ENCODE measurements at regions not wholly inside any gene's neighbourhood (a gene's known extent, or its start where the extent isn't known, plus 50 kb on each side); places are given as distances from the start of the nearest gene placed in this dataset.

GRCh38 chr11:45024846-45025588, 74.3 kb upstream of the TP53I11 start:
- H3K9me3 ChIP-seq (ENCODE audit: insufficient read depth, low read depth, low read length) = no peaks in the 10 kb centered on the region
- no peak overlapping the region for H3K4me3 ChIP-seq (ENCODE audit: low read length)
- H3K36me3 ChIP-seq (ENCODE audit: insufficient read depth, low read depth, low read length) = no peaks in the 10 kb centered on the region
- peaks cover 15% of the 10 kb centered on the region for H3K4me1 ChIP-seq (ENCODE audit: insufficient read depth, low read length)
- peaks cover 3% of the 10 kb centered on the region; the same call in 1 of the 2 replicates for H3K27me3 ChIP-seq (ENCODE audit: insufficient read depth, low read length)
- no peak overlapping the region for H3K27ac ChIP-seq (ENCODE audit: low read length)
- no peak overlapping the region for H3K9ac ChIP-seq (ENCODE audit: low read depth, low read length)

GRCh38 chr11:45025716-45026492, 75.2 kb upstream of the TP53I11 start:
- no peak overlapping the region for H3K9ac ChIP-seq (ENCODE audit: low read depth, low read length)
- H3K27ac ChIP-seq (ENCODE audit: low read length) = no peak overlapping the region
- peaks cover 3% of the 10 kb centered on the region; the same call in 1 of the 2 replicates for H3K27me3 ChIP-seq (ENCODE audit: insufficient read depth, low read length)
- H3K4me3 ChIP-seq (ENCODE audit: low read length) = no peak overlapping the region
- no peaks in the 10 kb centered on the region for H3K36me3 ChIP-seq (ENCODE audit: insufficient read depth, low read depth, low read length)
- peaks cover 13% of the 10 kb centered on the region for H3K4me1 ChIP-seq (ENCODE audit: insufficient read depth, low read length)
- H3K9me3 ChIP-seq (ENCODE audit: insufficient read depth, low read depth, low read length) = no peaks in the 10 kb centered on the region

GRCh38 chr11:45026835-45027234, 76.2 kb upstream of the TP53I11 start:
- peaks cover 3% of the 10 kb centered on the region; the same call in 1 of the 2 replicates for H3K27me3 ChIP-seq (ENCODE audit: insufficient read depth, low read length)
- no peak overlapping the region for H3K4me3 ChIP-seq (ENCODE audit: low read length)
- H3K27ac ChIP-seq (ENCODE audit: low read length) = no peak overlapping the region
- no peaks in the 10 kb centered on the region for H3K9me3 ChIP-seq (ENCODE audit: insufficient read depth, low read depth, low read length)
- H3K36me3 ChIP-seq (ENCODE audit: insufficient read depth, low read depth, low read length) = no peaks in the 10 kb centered on the region
- H3K9ac ChIP-seq (ENCODE audit: low read depth, low read length) = no peak overlapping the region
- H3K4me1 ChIP-seq (ENCODE audit: insufficient read depth, low read length) = peaks cover 4% of the 10 kb centered on the region; the same call in 1 of the 2 replicates

GRCh38 chr11:45027312-45027711, 76.6 kb upstream of the TP53I11 start:
- H3K36me3 ChIP-seq (ENCODE audit: insufficient read depth, low read depth, low read length) = no peaks in the 10 kb centered on the region
- no peak overlapping the region for H3K27ac ChIP-seq (ENCODE audit: low read length)
- H3K4me1 ChIP-seq (ENCODE audit: insufficient read depth, low read length) = 0 out of 2 replicates have a peak, but pooled peaks cover under 1% of the 10 kb centered on the region
- H3K9me3 ChIP-seq (ENCODE audit: insufficient read depth, low read depth, low read length) = no peaks in the 10 kb centered on the region
- H3K27me3 ChIP-seq (ENCODE audit: insufficient read depth, low read length) = peaks cover under 1% of the 10 kb centered on the region; the same call in 1 of the 2 replicates
- H3K4me3 ChIP-seq (ENCODE audit: low read length) = no peak overlapping the region
- no peak overlapping the region for H3K9ac ChIP-seq (ENCODE audit: low read depth, low read length)

- H3K9me3 ChIP-seq (ENCODE audit: insufficient read depth, low read depth, low read length) = no peaks in the 10 kb centered on the region
- no peak overlapping the region for H3K9ac ChIP-seq (ENCODE audit: low read depth, low read length)
- no peaks in the 10 kb centered on the region for H3K36me3 ChIP-seq (ENCODE audit: insufficient read depth, low read depth, low read length)
- no peak overlapping the region for H3K27ac ChIP-seq (ENCODE audit: low read length)
- H3K27me3 ChIP-seq (ENCODE audit: insufficient read depth, low read length) = no peaks in the 10 kb centered on the region
- H3K4me3 ChIP-seq (ENCODE audit: low read length) = no peak overlapping the region
- no peaks in the 10 kb centered on the region for H3K4me1 ChIP-seq (ENCODE audit: insufficient read depth, low read length)
Observed at GRCh38 chr11:45028911-45029682, 78.4 kb upstream of the TP53I11 start.

GRCh38 chr11:45030778-45031177, 80.1 kb upstream of the TP53I11 start:
- no peaks in the 10 kb centered on the region for H3K9me3 ChIP-seq (ENCODE audit: insufficient read depth, low read depth, low read length)
- H3K27ac ChIP-seq (ENCODE audit: low read length) = no peak overlapping the region
- no peaks in the 10 kb centered on the region for H3K4me1 ChIP-seq (ENCODE audit: insufficient read depth, low read length)
- H3K4me3 ChIP-seq (ENCODE audit: low read length) = no peak overlapping the region
- no peaks in the 10 kb centered on the region for H3K36me3 ChIP-seq (ENCODE audit: insufficient read depth, low read depth, low read length)
- no peak overlapping the region for H3K9ac ChIP-seq (ENCODE audit: low read depth, low read length)
- H3K27me3 ChIP-seq (ENCODE audit: insufficient read depth, low read length) = no peaks in the 10 kb centered on the region

GRCh38 chr11:45031912-45032519, 81.3 kb upstream of the TP53I11 start:
- Histone ChIP-seq H3K27ac (ENCODE audit: low read length) (no peak overlapping the region), H3K9ac (ENCODE audit: low read depth, low read length) (no peak overlapping the region), H3K27me3 (ENCODE audit: insufficient read depth, low read length) (no peaks in the 10 kb centered on the region), H3K4me1 (ENCODE audit: insufficient read depth, low read length) (no peaks in the 10 kb centered on the region), H3K4me3 (ENCODE audit: low read length) (no peak overlapping the region), H3K36me3 (ENCODE audit: insufficient read depth, low read depth, low read length) (no peaks in the 10 kb centered on the region), H3K9me3 (ENCODE audit: insufficient read depth, low read depth, low read length) (no peaks in the 10 kb centered on the region)

- H3K36me3 ChIP-seq (ENCODE audit: insufficient read depth, low read depth, low read length) = no peaks in the 10 kb centered on the region
- no peak overlapping the region for H3K9ac ChIP-seq (ENCODE audit: low read depth, low read length)
- H3K27ac ChIP-seq (ENCODE audit: low read length) = no peak overlapping the region
- peaks cover 11% of the 10 kb centered on the region for H3K9me3 ChIP-seq (ENCODE audit: insufficient read depth, low read depth, low read length)
- H3K4me1 ChIP-seq (ENCODE audit: insufficient read depth, low read length) = no peaks in the 10 kb centered on the region
- no peaks in the 10 kb centered on the region for H3K27me3 ChIP-seq (ENCODE audit: insufficient read depth, low read length)
- no peak overlapping the region for H3K4me3 ChIP-seq (ENCODE audit: low read length)
Observed at GRCh38 chr11:45035413-45035812, 84.7 kb upstream of the TP53I11 start.

GRCh38 chr11:45036010-45036409, 85.3 kb upstream of the TP53I11 start:
- Histone ChIP-seq H3K36me3 (ENCODE audit: insufficient read depth, low read depth, low read length) (no peaks in the 10 kb centered on the region), H3K9me3 (ENCODE audit: insufficient read depth, low read depth, low read length) (peaks cover 11% of the 10 kb centered on the region), H3K4me1 (ENCODE audit: insufficient read depth, low read length) (no peaks in the 10 kb centered on the region), H3K9ac (ENCODE audit: low read depth, low read length) (no peak overlapping the region), H3K27me3 (ENCODE audit: insufficient read depth, low read length) (no peaks in the 10 kb centered on the region), H3K27ac (ENCODE audit: low read length) (no peak overlapping the region), H3K4me3 (ENCODE audit: low read length) (no peak overlapping the region)

GRCh38 chr11:45036733-45037132, 86.0 kb upstream of the TP53I11 start:
- H3K27ac ChIP-seq (ENCODE audit: low read length) = no peak overlapping the region
- peaks cover 11% of the 10 kb centered on the region for H3K9me3 ChIP-seq (ENCODE audit: insufficient read depth, low read depth, low read length)
- H3K9ac ChIP-seq (ENCODE audit: low read depth, low read length) = no peak overlapping the region
- H3K4me3 ChIP-seq (ENCODE audit: low read length) = no peak overlapping the region
- H3K27me3 ChIP-seq (ENCODE audit: insufficient read depth, low read length) = no peaks in the 10 kb centered on the region; the same call in 1 of the 2 replicates
- no peaks in the 10 kb centered on the region for H3K36me3 ChIP-seq (ENCODE audit: insufficient read depth, low read depth, low read length)
- no peaks in the 10 kb centered on the region; the same call in 1 of the 2 replicates for H3K4me1 ChIP-seq (ENCODE audit: insufficient read depth, low read length)

GRCh38 chr11:45037434-45038005, 86.8 kb upstream of the TP53I11 start:
- no peaks in the 10 kb centered on the region for H3K36me3 ChIP-seq (ENCODE audit: insufficient read depth, low read depth, low read length)
- H3K4me3 ChIP-seq (ENCODE audit: low read length) = no peak overlapping the region
- peaks cover 11% of the 10 kb centered on the region for H3K9me3 ChIP-seq (ENCODE audit: insufficient read depth, low read depth, low read length)
- no peak overlapping the region for H3K9ac ChIP-seq (ENCODE audit: low read depth, low read length)
- H3K27ac ChIP-seq (ENCODE audit: low read length) = no peak overlapping the region
- no peaks in the 10 kb centered on the region; the same call in 1 of the 2 replicates for H3K27me3 ChIP-seq (ENCODE audit: insufficient read depth, low read length)
- no peaks in the 10 kb centered on the region; the same call in 1 of the 2 replicates for H3K4me1 ChIP-seq (ENCODE audit: insufficient read depth, low read length)

All from iPS-20b (cell line).